Heart left ventricle (tissue), 13 donors: ENCODE measurements at regions not wholly inside any gene's neighbourhood (a gene's known extent, or its start where the extent isn't known, plus 50 kb on each side); places are given as distances from the start of the nearest gene placed in this dataset.

ENCODE experiments used
- POLR2A ChIP-seq, 2 donors: fragments of 450-650 bp; IDR thresholded peaks; one replicate each; pipeline ENCODE4 v1.6.1; 2017; ENCODE audit warnings: antibody characterized with exemption in 2 of 2, mild to moderate bottlenecking in 2 of 2, moderate library complexity in 2 of 2
- TF ChIP-seq, protein P1 (sequence below), 12 donors: fragments of 200-600 bp; sonication (generic) in 4 of 12; IDR thresholded peaks; one replicate each; pipeline versions ENCODE4 v1.5.0 to v1.8.0; 2018 to 2022; ENCODE audit warnings: antibody characterized with exemption in 12 of 12, mild to moderate bottlenecking in 5 of 12
- donor health status: ischemic (EF 13 %, LVEDD 7.1; RV severe dilation, severe dysfunction).
- donor health status: DM: no; HTN: yes; CAD: no.
- donor health status: DM: no; HTN: no; CAD: no.
- donor health status: ischemic (EF 25% LVEDD 6.9; RV normal size, moderate dysfunction).
- donor health status: ischemic (EF 25% LVEDD 5.7; RV mildly dilated, moderate dysfunction).
- donor health status: ischemic (EF 35%, LVEDD 5.7; RV mildly dilated, moderate dysfunction).
- donor health status: nonischemic (EF 11% LVEDD 7.7; RV severe dilation, severe dysfunction).
- donor health status: DM: yes; HTN: yes; CAD: no.
- donor health status: PGD.
- donor health status: ischemic (EF 29% LVEDD 5.4; RV normal size, mild dysfunction).
- donor health status: nonischemic (EF 23%, LVEDD 6.1; RV moderate dilation, normal function).

DNA sequence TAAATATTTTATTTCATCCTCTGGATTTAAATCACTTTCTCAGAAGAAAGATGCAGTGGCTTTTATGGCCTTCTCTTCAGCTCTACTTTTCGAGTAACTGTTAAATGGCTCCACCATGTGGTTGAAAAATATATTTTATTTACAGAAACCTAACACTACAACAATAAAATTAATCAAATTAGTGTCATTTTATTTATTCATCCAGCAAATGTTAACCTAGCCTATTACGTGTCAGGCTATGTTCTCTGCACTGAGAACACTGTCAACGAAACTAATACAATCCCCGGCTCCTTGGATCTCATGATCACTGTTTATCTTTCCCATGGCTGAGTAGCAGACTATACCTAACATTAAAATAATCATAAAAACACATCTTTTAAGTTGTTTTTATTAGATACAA lies 148.0 kb upstream of the OSTN start:
- TF ChIP-seq, protein P1, sequence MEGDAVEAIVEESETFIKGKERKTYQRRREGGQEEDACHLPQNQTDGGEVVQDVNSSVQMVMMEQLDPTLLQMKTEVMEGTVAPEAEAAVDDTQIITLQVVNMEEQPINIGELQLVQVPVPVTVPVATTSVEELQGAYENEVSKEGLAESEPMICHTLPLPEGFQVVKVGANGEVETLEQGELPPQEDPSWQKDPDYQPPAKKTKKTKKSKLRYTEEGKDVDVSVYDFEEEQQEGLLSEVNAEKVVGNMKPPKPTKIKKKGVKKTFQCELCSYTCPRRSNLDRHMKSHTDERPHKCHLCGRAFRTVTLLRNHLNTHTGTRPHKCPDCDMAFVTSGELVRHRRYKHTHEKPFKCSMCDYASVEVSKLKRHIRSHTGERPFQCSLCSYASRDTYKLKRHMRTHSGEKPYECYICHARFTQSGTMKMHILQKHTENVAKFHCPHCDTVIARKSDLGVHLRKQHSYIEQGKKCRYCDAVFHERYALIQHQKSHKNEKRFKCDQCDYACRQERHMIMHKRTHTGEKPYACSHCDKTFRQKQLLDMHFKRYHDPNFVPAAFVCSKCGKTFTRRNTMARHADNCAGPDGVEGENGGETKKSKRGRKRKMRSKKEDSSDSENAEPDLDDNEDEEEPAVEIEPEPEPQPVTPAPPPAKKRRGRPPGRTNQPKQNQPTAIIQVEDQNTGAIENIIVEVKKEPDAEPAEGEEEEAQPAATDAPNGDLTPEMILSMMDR (IDR thresholded peaks at IDR 0.05) = peak; percentile 21 to 59 (median 50)
- no peak for TF ChIP-seq POLR2A (IDR thresholded peaks at IDR 0.05)
